MCF 10A (cell line): ENCODE measurements at regions not wholly inside any gene's neighbourhood (a gene's known extent, or its start where the extent isn't known, plus 50 kb on each side); places are given as distances from the start of the nearest gene placed in this dataset.

ENCODE experiments used
- BruUV-seq: library from RNA; stranded (reverse); fragments of 400-500 nt; replicated peaks from 2 replicates; lab custom pipeline; 2021; lab: Mats Ljungman, UMichigan
- CTCF ChIA-PET: fragments of 300-600 bp; sonication (Branson Sonifier 250); formaldehyde crosslinking; extraction: SDS; loops from one replicate; lab custom pipeline; 2021; ENCODE audit warnings: antibody characterized with exemption, inconsistent platforms; lab: Yijun Ruan, JAX
- POLR2A ChIA-PET: fragments of 300-600, 350-650 bp; sonication (Branson Sonifier 250); formaldehyde crosslinking; extraction: SDS; loops from one replicate; lab custom pipeline; 2020; ENCODE audit warnings: antibody characterized with exemption, inconsistent platforms; lab: Yijun Ruan, JAX
- DNase-seq: peaks from one replicate; pipeline ENCODE4 v3.0.0-alpha.2; 2018; ENCODE audit not compliant: unreplicated experiment
- H3K27ac Mint-ChIP-seq: one replicate; pipeline ENCODE4 v1.8.0; 2022; ENCODE audit warnings: mild to moderate bottlenecking, low read depth, mixed read lengths; ENCODE audit not compliant: unreplicated experiment
- H3K27me3 Mint-ChIP-seq: one replicate; pipeline ENCODE4 v1.8.0; 2022; ENCODE audit warnings: mixed read lengths; ENCODE audit not compliant: insufficient read depth, unreplicated experiment
- H3K36me3 Mint-ChIP-seq: one replicate; pipeline ENCODE4 v1.8.0; 2022; ENCODE audit warnings: mild to moderate bottlenecking, moderate library complexity, mixed read lengths; ENCODE audit not compliant: insufficient read depth, unreplicated experiment
- H3K4me1 Mint-ChIP-seq: one replicate; pipeline ENCODE4 v1.8.0; 2022; ENCODE audit warnings: mixed read lengths; ENCODE audit not compliant: insufficient read depth, unreplicated experiment
- H3K4me3 Mint-ChIP-seq: one replicate; pipeline ENCODE4 v1.8.0; 2022; ENCODE audit warnings: mild to moderate bottlenecking, moderate library complexity, mixed read lengths; ENCODE audit not compliant: unreplicated experiment
- H3K9me3 Mint-ChIP-seq: one replicate; pipeline ENCODE4 v1.8.0; 2022; ENCODE audit warnings: mixed read lengths; ENCODE audit not compliant: unreplicated experiment
- intact Hi-C: fragments of 100-400 bp; cut with micrococcal nuclease; formaldehyde crosslinking; loops from 2 replicates; pipeline ENCODE4 v1.14.1; 2022
- TF ChIP-seq, protein P1 (sequence below): fragments of 200-600 bp; IDR thresholded peaks from one replicate; pipeline ENCODE4 v1.8.0; 2022; ENCODE audit warnings: antibody characterized with exemption, mild to moderate bottlenecking; ENCODE audit not compliant: unreplicated experiment

DNA sequence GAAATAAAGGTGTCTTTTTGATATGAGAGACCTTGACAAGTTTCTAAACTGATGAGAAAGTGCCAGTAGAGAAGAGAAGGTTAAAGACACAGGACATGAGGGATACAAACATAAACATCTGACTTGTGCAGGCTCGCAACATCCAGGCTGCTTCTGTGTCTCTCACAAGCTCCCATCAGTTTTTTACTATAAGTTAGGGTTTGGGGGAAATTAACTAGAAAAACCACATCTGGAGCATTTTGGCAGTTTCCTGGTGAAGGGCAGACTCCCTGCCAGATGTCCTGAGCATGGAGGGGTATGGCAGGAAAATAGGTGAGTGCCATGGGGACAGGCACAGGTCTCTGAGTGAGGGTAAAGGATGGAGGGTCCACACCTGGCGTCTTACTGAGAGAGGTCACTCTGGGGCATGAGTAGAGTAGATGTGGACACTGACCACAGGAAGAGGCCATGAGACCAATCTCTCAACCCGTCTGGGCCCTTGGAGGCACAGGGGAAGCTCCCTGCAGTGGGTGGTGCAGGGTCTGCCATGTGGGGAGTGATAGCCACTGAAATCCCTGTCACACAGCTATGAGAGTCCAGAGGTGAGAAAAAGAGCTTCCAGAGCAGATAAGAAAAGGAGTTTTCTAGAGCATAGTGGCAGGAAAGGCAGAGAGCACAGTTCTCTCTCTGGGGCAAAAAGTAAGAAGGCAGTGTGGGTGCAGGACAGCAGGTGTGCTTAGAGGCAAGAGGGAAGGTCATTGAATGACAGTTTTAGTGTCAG, 193.3 kb upstream of the SYNDIG1 start:
- Mint-ChIP-seq H3K4me1 (no peaks in the 10 kb centered on the region), H3K36me3 (no peaks in the 10 kb centered on the region), H3K27me3 (no peaks in the 10 kb centered on the region), H3K4me3 (no peak overlapping the region), H3K9me3 (peaks cover 52% of the 10 kb centered on the region), H3K27ac (no peak overlapping the region)
- intact Hi-C loops, result no loop called here
- TF ChIP-seq, protein P1, sequence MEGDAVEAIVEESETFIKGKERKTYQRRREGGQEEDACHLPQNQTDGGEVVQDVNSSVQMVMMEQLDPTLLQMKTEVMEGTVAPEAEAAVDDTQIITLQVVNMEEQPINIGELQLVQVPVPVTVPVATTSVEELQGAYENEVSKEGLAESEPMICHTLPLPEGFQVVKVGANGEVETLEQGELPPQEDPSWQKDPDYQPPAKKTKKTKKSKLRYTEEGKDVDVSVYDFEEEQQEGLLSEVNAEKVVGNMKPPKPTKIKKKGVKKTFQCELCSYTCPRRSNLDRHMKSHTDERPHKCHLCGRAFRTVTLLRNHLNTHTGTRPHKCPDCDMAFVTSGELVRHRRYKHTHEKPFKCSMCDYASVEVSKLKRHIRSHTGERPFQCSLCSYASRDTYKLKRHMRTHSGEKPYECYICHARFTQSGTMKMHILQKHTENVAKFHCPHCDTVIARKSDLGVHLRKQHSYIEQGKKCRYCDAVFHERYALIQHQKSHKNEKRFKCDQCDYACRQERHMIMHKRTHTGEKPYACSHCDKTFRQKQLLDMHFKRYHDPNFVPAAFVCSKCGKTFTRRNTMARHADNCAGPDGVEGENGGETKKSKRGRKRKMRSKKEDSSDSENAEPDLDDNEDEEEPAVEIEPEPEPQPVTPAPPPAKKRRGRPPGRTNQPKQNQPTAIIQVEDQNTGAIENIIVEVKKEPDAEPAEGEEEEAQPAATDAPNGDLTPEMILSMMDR, result no peak
- ChIA-PET POLR2A (no interaction called here), CTCF (no interaction called here)
- no TSS peak for BruUV-seq
- no peak for DNase-seq

DNA sequence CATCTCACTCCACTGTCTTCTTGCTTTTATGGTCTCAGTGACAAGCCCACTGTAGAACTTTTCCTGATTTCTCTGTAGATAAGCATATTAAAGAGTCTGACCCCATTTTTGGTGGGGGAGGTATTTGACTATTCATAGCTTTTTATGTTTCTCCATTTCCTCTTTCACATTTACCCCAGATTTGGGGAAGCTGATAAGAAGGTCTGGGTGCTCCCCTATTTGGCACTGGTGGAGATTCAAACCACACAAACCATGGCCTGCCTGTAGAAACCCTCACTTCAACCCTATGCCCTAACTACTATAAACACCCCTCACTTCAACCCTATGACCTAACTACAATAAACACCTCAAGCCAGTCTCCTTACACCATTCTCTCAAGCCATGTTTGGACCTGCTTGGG, 196.2 kb upstream of the SYNDIG1 start:
- no peaks in the 10 kb centered on the region for H3K4me1 Mint-ChIP-seq
- ChIA-PET POLR2A (no interaction called here), CTCF (no interaction called here)
- H3K27ac Mint-ChIP-seq, result no peak overlapping the region
- H3K36me3 Mint-ChIP-seq, result no peaks in the 10 kb centered on the region
- H3K4me3 Mint-ChIP-seq, result no peak overlapping the region
- peaks cover 49% of the 10 kb centered on the region for H3K9me3 Mint-ChIP-seq
- no TSS peak for BruUV-seq
- no peaks in the 10 kb centered on the region for H3K27me3 Mint-ChIP-seq
- TF ChIP-seq, protein P1, result no peak
- DNase-seq, result no peak
- intact Hi-C loops, result no loop called here

DNA sequence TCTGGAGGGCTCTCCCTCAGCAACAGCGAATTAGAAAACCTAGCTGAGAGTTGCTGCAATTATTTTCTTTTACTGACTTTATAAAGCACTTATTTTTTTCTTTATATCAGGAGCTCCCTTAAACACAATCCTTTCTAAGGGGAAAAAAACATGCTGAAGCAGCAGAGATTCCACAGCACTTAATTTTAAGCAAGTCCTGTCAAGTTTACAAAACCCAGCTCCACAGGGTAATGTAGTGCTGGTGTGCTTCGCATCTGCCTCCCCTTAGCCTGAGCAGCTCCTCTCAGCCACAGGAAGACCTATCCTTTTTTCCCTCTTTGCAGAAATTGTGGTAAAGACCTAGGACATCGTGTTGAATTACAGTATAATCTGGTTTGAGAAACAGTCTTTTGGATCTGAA, 208.1 kb upstream of the SYNDIG1 start:
- intact Hi-C loops, result no loop called here
- H3K27ac Mint-ChIP-seq, result no peak overlapping the region
- no peaks in the 10 kb centered on the region for H3K27me3 Mint-ChIP-seq

DNA sequence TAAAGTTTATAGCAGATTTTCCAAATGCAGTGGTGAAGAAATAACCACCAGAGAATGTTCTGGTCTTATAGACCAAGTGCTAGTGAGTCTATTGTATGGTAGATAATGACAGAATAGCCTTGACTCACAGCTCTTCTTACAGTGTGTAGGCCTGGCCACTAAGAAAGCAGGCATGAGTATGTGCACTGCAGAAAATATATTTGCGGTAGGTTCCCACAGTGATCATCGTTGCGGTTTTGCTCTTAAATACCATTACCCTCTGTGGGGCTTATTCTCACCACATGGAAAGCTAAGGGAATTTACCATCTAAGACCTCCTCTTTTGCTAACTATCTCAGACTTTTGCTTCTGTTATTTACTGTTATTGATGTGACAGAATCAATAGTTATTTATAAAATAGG, 212.3 kb upstream of the SYNDIG1 start:
- Mint-ChIP-seq H3K27ac (no peak overlapping the region), H3K27me3 (no peaks in the 10 kb centered on the region), H3K9me3 (peaks cover 30% of the 10 kb centered on the region), H3K36me3 (no peaks in the 10 kb centered on the region), H3K4me3 (no peak overlapping the region), H3K4me1 (no peaks in the 10 kb centered on the region)
- DNase-seq, result no peak
- TF ChIP-seq, protein P1, result no peak
- ChIA-PET POLR2A (no interaction called here), CTCF (interaction anchor here (0.6 kb wide), 2 partner anchors 532 to 674 kb away, joined by 3 read pairs; no protein-coding TSS in a partner anchor)
- BruUV-seq, result no TSS peak
- intact Hi-C loops, result no loop called here

More for the DNA sequence above, 208.1 kb upstream of the SYNDIG1 start:
- no peaks in the 10 kb centered on the region for H3K36me3 Mint-ChIP-seq
- ChIA-PET POLR2A (no interaction called here), CTCF (interaction anchor here (0.6 to 0.8 kb wide), 2 partner anchors 159 to 667 kb away, joined by 3 read pairs; no protein-coding TSS in a partner anchor)
- no TSS peak for BruUV-seq
- H3K4me3 Mint-ChIP-seq, result no peak overlapping the region
- TF ChIP-seq, protein P1, result no peak
- DNase-seq, result no peak
- H3K4me1 Mint-ChIP-seq, result no peaks in the 10 kb centered on the region
- H3K9me3 Mint-ChIP-seq, result peaks cover 45% of the 10 kb centered on the region
